GM19397 (cell line): ENCODE measurements at regions not wholly inside any gene's neighbourhood (a gene's known extent, or its start where the extent isn't known, plus 50 kb on each side); places are given as distances from the start of the nearest gene placed in this dataset.
"Not testable (repeated sequence)": the region's sequence is repeated elsewhere in the genome, so short reads cannot be mapped to it uniquely, and the experiment has no call there.

ENCODE experiments used
- ATAC-seq: cut with Tn5 transposase; IDR thresholded peaks from one replicate; pipeline ENCODE4 v1.9.1; 2021; ENCODE audit warnings: mild to moderate bottlenecking, moderate library complexity; ENCODE audit not compliant: unreplicated experiment

- no peak for ATAC-seq
Measured at GRCh38 chr16:5751216-5751615, 653.6 kb upstream of the EEF2KMT start.

DNA sequence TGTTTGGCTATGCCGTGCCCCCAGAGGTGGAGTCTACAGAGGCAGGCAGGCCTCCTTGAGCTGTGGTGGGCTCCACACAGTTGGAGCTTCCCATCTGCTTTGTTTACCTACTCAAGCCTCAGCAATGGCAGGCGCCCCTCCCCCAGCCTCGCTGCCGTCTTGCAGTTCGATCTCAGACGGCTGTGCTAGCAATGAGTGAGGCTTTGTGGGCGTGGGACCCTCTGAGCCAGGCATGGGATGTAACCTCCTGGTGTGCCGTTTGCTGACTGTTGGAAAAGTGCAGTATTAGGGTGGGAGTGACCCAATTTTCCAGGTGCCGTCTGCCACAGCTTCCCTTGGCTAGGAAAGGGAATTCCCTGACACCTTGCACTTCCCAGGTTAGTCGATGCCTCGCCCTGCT, 652.8 kb upstream of the EEF2KMT start:
- not testable (repeated sequence) for ATAC-seq

- ATAC-seq, result no peak
Measured at GRCh38 chr16:5738586-5738985, 641.0 kb upstream of the EEF2KMT start.

DNA sequence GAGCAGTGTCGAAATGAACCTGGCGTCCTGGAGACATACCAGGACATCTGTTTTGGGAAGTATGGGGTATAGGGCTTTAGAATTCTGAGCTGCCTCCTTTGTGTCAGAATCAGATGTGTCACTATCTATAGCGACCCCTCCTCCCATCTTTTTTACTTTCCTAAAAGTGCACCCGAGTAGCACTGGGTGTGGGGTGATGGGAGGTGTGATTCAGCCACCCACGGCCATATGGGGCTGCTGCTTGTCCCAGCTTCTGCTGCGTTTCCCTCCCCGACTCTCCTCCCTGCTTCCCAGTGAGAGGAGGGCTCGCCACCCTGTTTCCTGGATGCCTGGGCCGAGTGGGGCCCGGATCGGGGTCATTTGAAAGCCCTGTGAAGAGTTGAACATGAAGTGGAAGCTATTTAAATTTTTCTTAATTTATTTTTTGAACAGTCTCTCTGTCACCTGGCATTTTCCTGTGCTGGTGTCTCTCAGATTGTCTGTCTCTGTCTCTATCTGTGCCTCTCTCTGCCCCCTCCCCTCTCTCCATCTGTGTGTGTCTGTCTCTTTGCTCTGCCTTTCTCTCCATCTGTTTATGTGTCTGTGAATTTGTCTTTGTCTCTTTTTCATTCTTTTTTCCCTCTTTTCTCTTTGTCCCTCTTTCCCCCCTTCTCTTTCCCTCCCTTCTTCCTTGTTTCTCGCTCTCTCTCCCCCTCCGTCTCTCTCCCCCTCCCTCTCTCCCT, 638.8 kb upstream of the EEF2KMT start:
- no peak for ATAC-seq

- no peak for ATAC-seq
Measured at GRCh38 chr16:5735444-5735843, 637.8 kb upstream of the EEF2KMT start.

DNA sequence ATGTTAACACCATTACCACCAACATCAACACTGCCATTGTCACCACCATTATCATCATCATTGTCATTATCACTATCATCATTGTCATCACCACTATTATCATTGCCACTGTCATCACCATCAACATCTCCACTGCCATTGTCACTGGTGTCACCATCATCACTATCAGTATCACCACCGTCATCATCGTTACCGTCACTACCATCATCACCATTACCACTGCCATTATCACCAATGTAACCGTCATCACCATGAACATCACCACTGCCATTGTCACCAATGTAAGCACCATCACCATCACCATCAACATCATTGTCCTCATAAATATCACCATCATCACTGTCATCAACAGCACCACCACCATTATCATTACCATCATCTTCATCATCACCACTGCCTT, 633.2 kb upstream of the EEF2KMT start:
- ATAC-seq, result no peak

DNA sequence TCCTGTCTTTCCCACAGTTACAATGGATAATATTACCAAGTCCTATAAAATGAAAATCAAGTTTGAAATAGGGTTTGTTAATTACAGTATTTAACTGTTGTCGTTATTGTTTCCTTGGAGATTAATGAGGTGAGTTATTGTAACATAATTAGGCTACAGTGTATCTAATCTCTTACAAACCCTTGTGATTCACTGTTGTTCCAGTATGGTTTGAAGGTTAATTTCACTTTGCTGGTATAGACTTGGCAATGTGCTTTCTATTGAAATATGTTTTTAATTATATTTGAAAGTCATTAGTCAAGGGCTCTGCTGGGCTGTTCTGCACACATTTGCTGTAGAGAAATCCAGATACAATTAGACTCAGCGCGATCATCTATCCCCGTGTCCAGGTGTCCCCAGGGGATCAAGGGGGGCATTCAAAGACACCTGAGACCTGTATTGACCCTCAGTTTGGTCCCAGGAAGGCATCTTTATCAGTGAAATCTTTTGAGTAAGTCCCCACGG, 624.6 kb upstream of the EEF2KMT start:
- no peak for ATAC-seq

GRCh38 chr16:5715155-5715554, 617.6 kb upstream of the EEF2KMT start:
- ATAC-seq, result no peak

- ATAC-seq, result no peak
Measured at GRCh38 chr16:5709889-5710288, 612.3 kb upstream of the EEF2KMT start.

- no peak for ATAC-seq
Measured at GRCh38 chr16:5706211-5706610, 608.6 kb upstream of the EEF2KMT start.

- ATAC-seq, result no peak
Measured at GRCh38 chr16:5704271-5704670, 606.7 kb upstream of the EEF2KMT start.

GRCh38 chr16:5693426-5693825, 595.8 kb upstream of the EEF2KMT start:
- ATAC-seq, result no peak

DNA sequence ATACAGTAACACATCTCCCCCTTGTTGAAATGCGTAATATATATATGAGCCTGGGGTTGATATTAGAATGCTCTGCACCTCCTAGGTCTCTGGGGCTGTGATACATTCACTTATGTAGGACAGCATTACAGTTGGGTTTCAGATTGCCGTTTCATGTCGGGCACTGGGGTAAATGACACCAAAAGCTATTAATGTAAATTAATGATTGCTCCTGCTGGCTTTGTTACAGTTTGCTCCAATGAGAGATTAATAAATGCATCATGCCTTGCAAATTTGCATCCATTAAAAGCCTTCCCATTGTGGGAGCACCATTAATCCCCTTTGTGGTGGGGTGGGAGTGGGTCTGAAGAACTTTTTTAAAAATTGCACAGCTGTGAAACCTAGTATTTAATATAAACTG, 584.4 kb upstream of the EEF2KMT start:
- no peak for ATAC-seq

- ATAC-seq, result no peak
Measured at GRCh38 chr16:5678371-5678770, 580.8 kb upstream of the EEF2KMT start.

DNA sequence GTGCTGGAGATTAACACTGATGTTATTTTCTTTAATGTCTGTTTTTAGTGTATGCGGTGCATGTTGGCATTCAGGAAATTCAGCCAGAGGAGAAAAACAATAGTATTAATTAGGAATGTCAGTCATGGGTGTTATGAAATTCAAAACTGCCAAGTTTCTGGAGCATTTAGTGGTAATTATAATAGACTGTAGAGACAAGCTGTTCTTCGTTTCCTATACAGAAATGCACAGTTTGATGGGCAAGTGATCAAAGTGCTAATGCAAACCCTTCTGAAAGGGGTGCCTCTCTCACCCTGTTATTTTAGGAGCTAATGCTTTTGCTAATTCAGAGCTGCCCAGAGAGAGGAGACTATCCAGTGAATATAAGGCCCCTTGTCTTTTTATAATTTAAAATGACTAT, 573.8 kb upstream of the EEF2KMT start:
- ATAC-seq, result no peak

DNA sequence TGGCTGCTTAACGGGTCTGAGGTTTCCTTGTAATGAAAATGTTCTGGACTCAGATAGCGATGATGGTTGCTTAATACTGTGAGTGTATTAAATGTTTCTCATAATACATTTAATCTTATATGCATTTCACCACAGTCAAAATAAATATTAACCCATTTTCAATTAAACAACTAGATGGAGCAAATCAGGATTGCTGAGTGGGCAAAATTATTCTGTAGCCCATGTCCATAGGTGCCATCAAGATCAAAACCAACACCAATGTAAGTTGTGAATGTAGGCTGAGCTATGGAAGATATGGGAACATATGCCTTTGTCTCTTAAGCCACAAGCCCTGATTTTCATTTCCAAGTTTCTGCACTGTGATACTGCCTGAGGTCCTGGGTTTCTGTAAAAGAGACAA, 572.6 kb upstream of the EEF2KMT start:
- ATAC-seq, result no peak

DNA sequence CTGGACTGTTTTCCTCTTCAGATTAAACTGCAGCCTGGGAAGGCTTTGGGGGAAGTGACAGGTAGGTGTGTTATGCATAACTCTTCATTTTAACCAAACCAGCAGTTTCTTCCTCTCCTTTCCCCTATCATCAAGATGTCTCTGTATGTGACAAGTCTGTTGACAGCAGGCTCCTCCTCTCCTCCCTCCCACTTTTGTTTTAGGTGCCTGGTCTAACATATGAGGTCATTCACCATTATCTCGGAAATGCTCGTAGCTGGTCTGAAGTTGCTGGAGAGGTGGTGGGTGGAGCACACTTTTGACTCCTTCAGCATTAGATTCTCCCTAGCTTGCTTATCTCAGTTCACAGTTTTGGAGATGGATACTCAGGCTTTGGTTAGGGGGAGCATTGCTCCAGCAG, 571.0 kb upstream of the EEF2KMT start:
- ATAC-seq, result no peak

GRCh38 chr16:5665834-5666233, 568.2 kb upstream of the EEF2KMT start:
- ATAC-seq, result no peak

DNA sequence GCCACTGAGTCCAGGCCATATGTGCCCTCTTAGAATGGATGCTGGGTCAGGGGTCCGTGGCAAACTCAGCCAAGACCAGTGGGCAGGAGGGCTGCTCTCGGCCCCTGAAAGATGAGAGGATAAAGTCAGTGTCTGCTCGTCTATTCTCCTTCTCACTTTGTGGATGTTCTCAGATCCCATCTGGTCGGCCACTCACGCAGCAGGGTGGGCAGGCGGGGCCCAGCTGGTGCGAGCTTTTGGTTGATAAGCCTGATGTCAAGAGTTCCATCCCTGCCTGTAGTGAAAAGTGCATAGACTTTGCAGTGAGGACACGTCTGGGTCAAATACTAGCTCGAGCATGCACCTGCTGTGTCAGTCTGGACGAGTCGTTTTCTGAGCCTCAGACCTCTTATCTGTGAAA, 556.2 kb upstream of the EEF2KMT start:
- ATAC-seq, result no peak

- no peak for ATAC-seq
Measured at GRCh38 chr16:5653041-5653440, 555.4 kb upstream of the EEF2KMT start.

DNA sequence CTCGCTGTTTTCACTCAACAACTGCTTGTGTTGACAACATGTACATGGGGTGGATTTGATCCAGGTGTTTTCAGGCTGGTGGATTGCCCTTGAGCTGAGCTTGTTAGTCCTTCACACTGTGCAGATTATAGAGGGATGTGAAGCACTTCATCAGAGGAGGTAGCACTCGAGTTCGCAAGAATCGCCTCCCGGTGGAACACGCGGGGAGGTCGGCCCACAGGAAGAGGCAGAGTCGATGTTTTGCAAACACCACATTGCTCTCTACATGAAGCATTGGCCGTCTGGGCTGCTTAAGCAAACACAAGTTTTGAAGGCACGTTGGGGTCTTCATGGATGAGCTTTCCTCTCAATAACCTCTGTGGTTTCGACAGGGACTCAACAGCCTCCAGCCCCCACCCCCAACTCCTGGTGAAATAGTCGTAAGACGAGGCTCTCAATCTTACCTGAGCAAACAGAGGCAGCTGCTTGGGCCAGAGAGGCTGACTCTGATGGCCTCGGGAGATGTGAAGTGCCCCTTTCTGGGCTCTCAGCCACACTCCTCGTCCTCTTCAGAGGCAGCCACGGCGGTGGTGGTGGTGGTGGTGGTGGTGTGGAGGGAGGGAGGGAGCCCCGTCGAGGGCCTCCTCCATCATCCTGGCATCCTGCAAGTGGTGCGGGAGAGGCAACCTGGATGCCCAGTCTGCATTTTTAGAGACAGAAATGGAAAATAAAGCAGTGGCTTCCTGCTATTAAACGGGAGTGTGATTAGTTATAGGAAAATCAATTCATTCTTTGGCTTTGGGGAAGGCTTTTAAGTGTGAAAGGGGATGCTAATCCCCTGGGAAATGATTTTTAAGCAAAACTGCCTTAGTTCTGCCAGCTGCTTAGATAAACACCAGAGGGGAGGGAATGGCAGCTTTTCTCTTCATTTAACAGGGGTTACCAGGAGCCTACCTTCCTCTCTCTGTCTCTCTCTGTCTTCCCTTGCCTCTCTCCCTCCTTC, 552.5 kb upstream of the EEF2KMT start:
- ATAC-seq, result no peak

- no peak for ATAC-seq
Measured at GRCh38 chr16:5647051-5647450, 549.5 kb upstream of the EEF2KMT start.
